Loucy (cell line): ENCODE measurements at regions not wholly inside any gene's neighbourhood (a gene's known extent, or its start where the extent isn't known, plus 50 kb on each side); places are given as distances from the start of the nearest gene placed in this dataset.

ENCODE experiments used
- H2AFZ ChIP-seq: fragments of 200-600 bp; sonication (generic); 2 replicates; pipeline ENCODE4 v1.6.0; 2016; ENCODE audit warnings: antibody characterized with exemption, mild to moderate bottlenecking, low read length, moderate library complexity
- H3F3A ChIP-seq: fragments of 200-600 bp; 2 replicates; pipeline ENCODE4 v1.6.0; 2016; ENCODE audit warnings: antibody characterized with exemption, low read depth, mild to moderate bottlenecking
- H3K27me3 ChIP-seq: fragments of 200-600 bp; sonication (generic); 2 replicates; pipeline ENCODE4 v1.6.1; 2014; ENCODE audit warnings: low read length, mild to moderate bottlenecking; ENCODE audit not compliant: insufficient read depth, poor library complexity, severe bottlenecking
- H3K36me3 ChIP-seq: fragments of 200-600 bp; sonication (generic); 2 replicates; pipeline ENCODE4 v1.6.1; 2016; ENCODE audit warnings: low read length; ENCODE audit not compliant: insufficient read depth
- H3K4me1 ChIP-seq: fragments of 200-600 bp; sonication (generic); 2 replicates; pipeline ENCODE4 v1.5.1; 2014; ENCODE audit warnings: low read length, mild to moderate bottlenecking; ENCODE audit not compliant: insufficient read depth, poor library complexity, severe bottlenecking
- H3K4me2 ChIP-seq: fragments of 200-600 bp; sonication (generic); 2 replicates; pipeline ENCODE4 v1.6.0; 2014; ENCODE audit warnings: antibody characterized with exemption, low read length, low read depth, mild to moderate bottlenecking; ENCODE audit not compliant: poor library complexity, severe bottlenecking
- H3K4me3 ChIP-seq: fragments of 200-600 bp; sonication (generic); 2 replicates; pipeline ENCODE4 v1.5.1; 2014; ENCODE audit warnings: low read length, mild to moderate bottlenecking, mixed read lengths; ENCODE audit not compliant: poor library complexity, severe bottlenecking
- H3K79me2 ChIP-seq: fragments of 200-600 bp; sonication (generic); 2 replicates; pipeline ENCODE4 v1.6.1; 2014; ENCODE audit warnings: low read length; ENCODE audit not compliant: insufficient read depth
- H3K9ac ChIP-seq: fragments of 200-600 bp; sonication (generic); 2 replicates; pipeline ENCODE4 v1.6.0; 2014; ENCODE audit warnings: mild to moderate bottlenecking, low read depth, low read length, moderate library complexity; ENCODE audit not compliant: poor library complexity, severe bottlenecking
- H3K9me2 ChIP-seq: fragments of 200-600 bp; sonication (generic); replicated peaks from 2 replicates; pipeline ENCODE4 v1.6.1; 2016; ENCODE audit warnings: low read depth, low read length, mixed read lengths
- H3K9me3 ChIP-seq: fragments of 200-600 bp; sonication (generic); 2 replicates; pipeline ENCODE4 v1.6.1; 2014; ENCODE audit warnings: mild to moderate bottlenecking, antibody characterized with exemption, low read length, low read depth; ENCODE audit not compliant: insufficient read depth
- H4K20me1 ChIP-seq: fragments of 200-600 bp; sonication (generic); 2 replicates; pipeline ENCODE4 v1.6.0; 2014; ENCODE audit warnings: antibody characterized with exemption, low read length, mild to moderate bottlenecking; ENCODE audit not compliant: insufficient read depth, poor library complexity, severe bottlenecking
- CTCF ChIP-seq: fragments of 200-600 bp; sonication (generic); conservative IDR thresholded peaks from 2 replicates; pipeline ENCODE4 v1.5.1; 2014; ENCODE audit warnings: mild to moderate bottlenecking, antibody characterized with exemption, low read length
- EZH2phosphoT487 ChIP-seq: fragments of 200-600 bp; IDR thresholded peaks from 2 replicates; pipeline ENCODE4 v1.6.1; 2018; ENCODE audit warnings: antibody characterized with exemption, mild to moderate bottlenecking, moderate library complexity, borderline replicate concordance

- no peak overlapping the region for H3K4me2 ChIP-seq
- no peaks in the 10 kb centered on the region for H3K9me3 ChIP-seq
- H3K9ac ChIP-seq: no peak overlapping the region
- no peaks in the 10 kb centered on the region for H3K36me3 ChIP-seq
- no peaks in the 10 kb centered on the region for H3K9me2 ChIP-seq
- no peak overlapping the region for H3K4me3 ChIP-seq
- H3K79me2 ChIP-seq: no peaks in the 10 kb centered on the region
- TF ChIP-seq EZH2phosphoT487 (no peak), CTCF (no peak)
- H3K4me1 ChIP-seq: no peaks in the 10 kb centered on the region
- H3K27me3 ChIP-seq: no peaks in the 10 kb centered on the region
- H4K20me1 ChIP-seq: no peaks in the 10 kb centered on the region
- no peak overlapping the region for H2AFZ ChIP-seq
- no peaks in the 10 kb centered on the region for H3F3A ChIP-seq
Observed at GRCh38 chr5:4901305-4901811, 238.8 kb upstream of the ADAMTS16 start.

GRCh38 chr5:4901924-4902323 is 238.2 kb upstream of the ADAMTS16 start:
- Histone ChIP-seq H3K36me3 (no peaks in the 10 kb centered on the region), H3F3A (no peaks in the 10 kb centered on the region), H3K79me2 (no peaks in the 10 kb centered on the region), H2AFZ (no peak overlapping the region), H3K4me2 (no peak overlapping the region), H3K9me2 (no peaks in the 10 kb centered on the region), H3K9me3 (no peaks in the 10 kb centered on the region), H3K4me3 (no peak overlapping the region), H3K27me3 (no peaks in the 10 kb centered on the region), H3K9ac (no peak overlapping the region), H4K20me1 (no peaks in the 10 kb centered on the region), H3K4me1 (no peaks in the 10 kb centered on the region)
- TF ChIP-seq CTCF (no peak), EZH2phosphoT487 (no peak)

GRCh38 chr5:4905674-4906520 is 234.2 kb upstream of the ADAMTS16 start:
- no peak overlapping the region for H2AFZ ChIP-seq

More at GRCh38 chr5:4905674-4906520, 234.2 kb upstream of the ADAMTS16 start:
- Histone ChIP-seq H3K4me2 (no peak overlapping the region), H3K9me2 (no peaks in the 10 kb centered on the region), H3K36me3 (no peaks in the 10 kb centered on the region), H3K79me2 (no peaks in the 10 kb centered on the region), H3K27me3 (no peaks in the 10 kb centered on the region), H3K4me3 (no peak overlapping the region), H3K9ac (no peak overlapping the region), H4K20me1 (no peaks in the 10 kb centered on the region), H3F3A (no peaks in the 10 kb centered on the region), H3K4me1 (no peaks in the 10 kb centered on the region), H3K9me3 (no peaks in the 10 kb centered on the region)
- TF ChIP-seq EZH2phosphoT487: no peak
- TF ChIP-seq CTCF: no peak
